KMS-11 (cell line): ENCODE measurements at regions not wholly inside any gene's neighbourhood (a gene's known extent, or its start where the extent isn't known, plus 50 kb on each side); places are given as distances from the start of the nearest gene placed in this dataset.

Experiments
- H2AFZ ChIP-seq: fragments of 200-600 bp; sonication (generic); 2 replicates; pipeline ENCODE4 v1.6.1; 2016; ENCODE audit warnings: antibody characterized with exemption, mixed run types, low read depth
- H3K27ac ChIP-seq: fragments of 200-600 bp; sonication (generic); 2 replicates; pipeline ENCODE4 v1.6.1; 2016; ENCODE audit warnings: mild to moderate bottlenecking, mixed run types
- H3K27me3 ChIP-seq: fragments of 200-600 bp; sonication (generic); 2 replicates; pipeline ENCODE4 v1.6.1; 2017; ENCODE audit warnings: mild to moderate bottlenecking, low read depth, mixed run types, moderate library complexity; ENCODE audit not compliant: insufficient read depth
- H3K36me3 ChIP-seq: fragments of 200-600 bp; sonication (generic); 2 replicates; pipeline ENCODE4 v1.6.1; 2017; ENCODE audit warnings: mild to moderate bottlenecking, mixed run types; ENCODE audit not compliant: insufficient read depth
- H3K4me1 ChIP-seq: fragments of 200-600 bp; sonication (generic); 2 replicates; pipeline ENCODE4 v1.6.1; 2016; ENCODE audit warnings: mild to moderate bottlenecking, low read depth, mixed run types; ENCODE audit not compliant: poor library complexity, severe bottlenecking
- H3K4me2 ChIP-seq: fragments of 200-600 bp; sonication (generic); 2 replicates; pipeline ENCODE4 v1.7.0; 2016; ENCODE audit warnings: mild to moderate bottlenecking, mixed run types
- H3K4me3 ChIP-seq: fragments of 200-600 bp; sonication (generic); IDR thresholded peaks from 2 replicates; pipeline ENCODE4 v1.6.1; 2017; ENCODE audit warnings: low read depth, low read length, mixed read lengths; ENCODE audit not compliant: insufficient read depth
- H3K79me2 ChIP-seq: fragments of 200-600 bp; sonication (generic); 2 replicates; pipeline ENCODE4 v1.6.1; 2016; ENCODE audit warnings: low read depth, mixed run types; ENCODE audit not compliant: insufficient read depth
- H3K9ac ChIP-seq: fragments of 200-600 bp; sonication (generic); 2 replicates; pipeline ENCODE4 v1.6.1; 2016; ENCODE audit warnings: mild to moderate bottlenecking, mixed run types
- H4K20me1 ChIP-seq: fragments of 200-600 bp; sonication (generic); 2 replicates; pipeline ENCODE4 v1.6.1; 2016; ENCODE audit warnings: mild to moderate bottlenecking, mixed run types; ENCODE audit not compliant: insufficient read depth
- CTCF ChIP-seq: fragments of 200-600 bp; sonication (generic); conservative IDR thresholded peaks from 2 replicates; pipeline ENCODE4 v1.6.1; 2017; ENCODE audit warnings: low read depth, mild to moderate bottlenecking, antibody characterized with exemption, low read length, moderate library complexity, mixed read lengths

GRCh38 chr11:98115873-98116272, 904.9 kb upstream of the CNTN5 start:
- no peak for TF ChIP-seq CTCF
- Histone ChIP-seq H3K4me2 (no peak overlapping the region), H3K27me3 (no peaks in the 10 kb centered on the region), H3K79me2 (no peaks in the 10 kb centered on the region), H3K4me1 (no peaks in the 10 kb centered on the region), H3K27ac (no peak overlapping the region), H4K20me1 (no peaks in the 10 kb centered on the region), H3K36me3 (no peaks in the 10 kb centered on the region), H3K4me3 (no peak overlapping the region), H2AFZ (no peak overlapping the region), H3K9ac (no peak overlapping the region)

GRCh38 chr11:98130117-98130625, 890.6 kb upstream of the CNTN5 start:
- Histone ChIP-seq H3K9ac (no peak overlapping the region), H3K27me3 (no peaks in the 10 kb centered on the region), H4K20me1 (no peaks in the 10 kb centered on the region), H3K36me3 (no peaks in the 10 kb centered on the region), H3K27ac (no peak overlapping the region), H3K4me1 (no peaks in the 10 kb centered on the region), H3K4me2 (no peak overlapping the region), H3K79me2 (no peaks in the 10 kb centered on the region), H3K4me3 (no peak overlapping the region), H2AFZ (no peak overlapping the region)
- no peak for TF ChIP-seq CTCF

- H3K9ac ChIP-seq: no peak overlapping the region
- H3K27ac ChIP-seq: no peak overlapping the region
- no peaks in the 10 kb centered on the region for H3K4me1 ChIP-seq
- no peaks in the 10 kb centered on the region for H3K79me2 ChIP-seq
- no peak overlapping the region for H2AFZ ChIP-seq
- H4K20me1 ChIP-seq: no peaks in the 10 kb centered on the region
- no peaks in the 10 kb centered on the region for H3K36me3 ChIP-seq
- no peak overlapping the region for H3K4me3 ChIP-seq
- H3K27me3 ChIP-seq: no peaks in the 10 kb centered on the region
- H3K4me2 ChIP-seq: no peak overlapping the region
- no peak for TF ChIP-seq CTCF
Measured at GRCh38 chr11:98136357-98136756, 884.4 kb upstream of the CNTN5 start.

- Histone ChIP-seq H3K4me1 (no peaks in the 10 kb centered on the region), H3K4me3 (no peak overlapping the region), H3K27ac (no peak overlapping the region), H4K20me1 (no peaks in the 10 kb centered on the region), H3K36me3 (no peaks in the 10 kb centered on the region), H3K79me2 (no peaks in the 10 kb centered on the region), H3K27me3 (no peaks in the 10 kb centered on the region), H3K4me2 (no peak overlapping the region), H2AFZ (no peak overlapping the region), H3K9ac (no peak overlapping the region)
- TF ChIP-seq CTCF: no peak
Measured at GRCh38 chr11:98137437-98137836, 883.3 kb upstream of the CNTN5 start.
